Neural progenitor cell (in vitro differentiated cells): ENCODE measurements at regions not wholly inside any gene's neighbourhood (a gene's known extent, or its start where the extent isn't known, plus 50 kb on each side); places are given as distances from the start of the nearest gene placed in this dataset.

Source experiments
- EZH2 ChIP-seq: fragments of 200-600 bp; sonication (generic); IDR thresholded peaks from 2 replicates; pipeline ENCODE4 v1.6.1; 2017; ENCODE audit warnings: antibody characterized with exemption, mild to moderate bottlenecking, moderate library complexity
- TF ChIP-seq, protein P1 (sequence below): fragments of 200-600 bp; sonication (generic); IDR thresholded peaks from 2 replicates; pipeline ENCODE4 v1.5.1; 2017; ENCODE audit warnings: antibody characterized with exemption, mild to moderate bottlenecking

DNA sequence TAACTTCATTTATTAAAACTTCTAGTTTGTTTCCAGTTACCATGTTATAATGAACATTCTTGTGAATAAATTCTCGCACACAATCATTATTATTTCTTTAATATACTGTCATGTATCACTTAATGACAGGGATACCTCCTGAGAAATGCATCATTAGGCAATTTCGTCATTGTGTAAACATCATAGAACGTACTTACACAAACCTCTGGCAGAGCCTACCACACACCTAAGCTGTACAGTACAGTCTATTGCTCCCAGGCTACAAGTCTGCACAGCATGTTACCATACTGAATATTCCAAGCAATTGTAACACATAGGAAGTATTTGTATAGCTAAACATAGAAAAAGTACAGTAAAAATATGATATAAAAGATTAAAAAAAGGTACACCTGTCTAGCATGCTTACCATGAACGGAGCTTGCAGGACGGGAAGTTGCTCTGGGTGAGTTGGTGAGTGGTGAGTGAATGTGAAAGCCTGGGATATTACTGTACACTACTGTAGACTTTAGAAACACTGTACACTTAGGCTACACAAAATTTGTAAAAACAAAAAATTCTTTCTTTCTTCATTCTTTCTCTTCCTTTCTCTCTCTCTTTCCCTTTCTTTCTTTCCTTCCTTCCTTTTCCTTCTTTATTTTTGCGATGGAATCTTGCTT lies 268.2 kb upstream of the SOX4 start:
- TF ChIP-seq, protein P1, sequence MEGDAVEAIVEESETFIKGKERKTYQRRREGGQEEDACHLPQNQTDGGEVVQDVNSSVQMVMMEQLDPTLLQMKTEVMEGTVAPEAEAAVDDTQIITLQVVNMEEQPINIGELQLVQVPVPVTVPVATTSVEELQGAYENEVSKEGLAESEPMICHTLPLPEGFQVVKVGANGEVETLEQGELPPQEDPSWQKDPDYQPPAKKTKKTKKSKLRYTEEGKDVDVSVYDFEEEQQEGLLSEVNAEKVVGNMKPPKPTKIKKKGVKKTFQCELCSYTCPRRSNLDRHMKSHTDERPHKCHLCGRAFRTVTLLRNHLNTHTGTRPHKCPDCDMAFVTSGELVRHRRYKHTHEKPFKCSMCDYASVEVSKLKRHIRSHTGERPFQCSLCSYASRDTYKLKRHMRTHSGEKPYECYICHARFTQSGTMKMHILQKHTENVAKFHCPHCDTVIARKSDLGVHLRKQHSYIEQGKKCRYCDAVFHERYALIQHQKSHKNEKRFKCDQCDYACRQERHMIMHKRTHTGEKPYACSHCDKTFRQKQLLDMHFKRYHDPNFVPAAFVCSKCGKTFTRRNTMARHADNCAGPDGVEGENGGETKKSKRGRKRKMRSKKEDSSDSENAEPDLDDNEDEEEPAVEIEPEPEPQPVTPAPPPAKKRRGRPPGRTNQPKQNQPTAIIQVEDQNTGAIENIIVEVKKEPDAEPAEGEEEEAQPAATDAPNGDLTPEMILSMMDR = no peak
- TF ChIP-seq EZH2 = no peak
